H9 (cell line): ENCODE measurements at regions not wholly inside any gene's neighbourhood (a gene's known extent, or its start where the extent isn't known, plus 50 kb on each side); places are given as distances from the start of the nearest gene placed in this dataset.
A peak's percentile ranks its signal among the peaks of the same experiment; 100 is the strongest.

Experiments
- DNase-seq: peaks from one replicate; pipeline ENCODE4 v3.0.0-alpha.2; 2017
- H2AFZ ChIP-seq: one replicate; pipeline ENCODE4 v1.6.1; 2013; ENCODE audit warnings: mild to moderate bottlenecking, low read length, control low read depth, moderate library complexity
- H2AK5ac ChIP-seq: 2 replicates; pipeline ENCODE4 v1.6.1; 2013; ENCODE audit warnings: low read length, control low read depth, mixed read lengths; ENCODE audit not compliant: insufficient read length
- H2BK120ac ChIP-seq: one replicate; pipeline ENCODE4 v1.6.1; 2013; ENCODE audit warnings: low read depth, mild to moderate bottlenecking, low read length, control low read depth, inconsistent platforms; ENCODE audit not compliant: poor library complexity, severe bottlenecking
- H2BK12ac ChIP-seq: 2 replicates; pipeline ENCODE4 v1.6.1; 2013; ENCODE audit warnings: low read length, control low read depth, mixed read lengths, low read depth; ENCODE audit not compliant: insufficient read length
- H2BK15ac ChIP-seq: 2 replicates; pipeline ENCODE4 v1.6.1; 2013; ENCODE audit warnings: low read depth, low read length, control low read depth
- H2BK20ac ChIP-seq: one replicate; pipeline ENCODE4 v1.6.1; 2013; ENCODE audit warnings: low read depth, mild to moderate bottlenecking, low read length, control low read depth, inconsistent platforms; ENCODE audit not compliant: poor library complexity, severe bottlenecking
- H2BK5ac ChIP-seq: 2 replicates; pipeline ENCODE4 v1.6.1; 2013; ENCODE audit warnings: low read length, control low read depth, mixed read lengths; ENCODE audit not compliant: insufficient read length
- H3K14ac ChIP-seq: 2 replicates; pipeline ENCODE4 v1.6.1; 2013; ENCODE audit warnings: low read length, control low read depth; ENCODE audit not compliant: insufficient read depth
- H3K18ac ChIP-seq: 2 replicates; pipeline ENCODE4 v1.6.1; 2013; ENCODE audit warnings: low read depth, mild to moderate bottlenecking, mixed read lengths, low read length, control low read depth; ENCODE audit not compliant: insufficient read length
- H3K23ac ChIP-seq: 2 replicates; pipeline ENCODE4 v1.6.1; 2013; ENCODE audit warnings: low read length, control low read depth, mixed read lengths, low read depth; ENCODE audit not compliant: insufficient read length
- H3K23me2 ChIP-seq: 2 replicates; pipeline ENCODE4 v1.6.1; 2013; ENCODE audit warnings: low read depth, mild to moderate bottlenecking, mixed read lengths, low read length, control low read depth; ENCODE audit not compliant: insufficient read length, poor library complexity, severe bottlenecking
- H3K27ac ChIP-seq: 2 replicates; pipeline ENCODE4 v1.5.1; 2013; ENCODE audit warnings: low read length, control low read depth, mixed read lengths, low read depth; ENCODE audit not compliant: insufficient read length
- H3K27me3 ChIP-seq: 2 replicates; pipeline ENCODE4 v1.6.1; 2013; ENCODE audit warnings: low read length, control low read depth, inconsistent platforms; ENCODE audit not compliant: insufficient read depth
- H3K4ac ChIP-seq: 2 replicates; pipeline ENCODE4 v1.6.1; 2013; ENCODE audit warnings: low read depth, mild to moderate bottlenecking, control low read depth, inconsistent platforms, low read length, moderate library complexity
- H3K4me1 ChIP-seq: 2 replicates; pipeline ENCODE4 v1.6.1; 2013; ENCODE audit warnings: low read length, control low read depth, inconsistent platforms; ENCODE audit not compliant: insufficient read depth
- H3K4me2 ChIP-seq: 2 replicates; pipeline ENCODE4 v1.6.1; 2013; ENCODE audit warnings: low read length, control low read depth, mixed read lengths; ENCODE audit not compliant: insufficient read length, insufficient read depth
- H3K56ac ChIP-seq: 2 replicates; pipeline ENCODE4 v1.6.1; 2013; ENCODE audit warnings: low read depth, mild to moderate bottlenecking, mixed read lengths, low read length, control low read depth; ENCODE audit not compliant: insufficient read length
- H3K79me1 ChIP-seq: 2 replicates; pipeline ENCODE4 v1.6.1; 2013; ENCODE audit warnings: low read depth, mild to moderate bottlenecking, moderate library complexity, low read length, control low read depth, inconsistent platforms; ENCODE audit not compliant: insufficient read depth, poor library complexity, severe bottlenecking
- H3K79me2 ChIP-seq: 2 replicates; pipeline ENCODE4 v1.6.1; 2013; ENCODE audit warnings: low read length, control low read depth, inconsistent platforms; ENCODE audit not compliant: insufficient read depth
- H3K9ac ChIP-seq: 2 replicates; pipeline ENCODE4 v1.6.1; 2013; ENCODE audit warnings: low read length, control low read depth, mixed read lengths; ENCODE audit not compliant: insufficient read length; ENCODE audit errors: extremely low read depth
- H3K9me3 ChIP-seq: one replicate; pipeline ENCODE4 v1.6.1; 2013; ENCODE audit warnings: low read depth, low read length, inconsistent platforms; ENCODE audit not compliant: control insufficient read depth
- H3T11ph ChIP-seq: one replicate; pipeline ENCODE4 v1.6.1; 2013; ENCODE audit warnings: mild to moderate bottlenecking, low read length, control low read depth, inconsistent platforms
- H4K20me1 ChIP-seq: one replicate; pipeline ENCODE4 v1.6.1; 2013; ENCODE audit not compliant: control insufficient read depth, insufficient read length, insufficient read depth
- H4K5ac ChIP-seq: 2 replicates; pipeline ENCODE4 v1.6.1; 2013; ENCODE audit warnings: low read depth, mild to moderate bottlenecking, mixed read lengths, low read length, control low read depth; ENCODE audit not compliant: insufficient read length
- H4K8ac ChIP-seq: replicated peaks from 2 replicates; pipeline ENCODE4 v1.6.1; 2013; ENCODE audit warnings: low read length, control low read depth, mixed read lengths, low read depth; ENCODE audit not compliant: insufficient read length
- H4K91ac ChIP-seq: 2 replicates; pipeline ENCODE4 v1.6.1; 2013; ENCODE audit warnings: low read depth, mild to moderate bottlenecking, moderate library complexity, mixed read lengths, low read length, control low read depth; ENCODE audit not compliant: insufficient read length
- H3K27ac Mint-ChIP-seq, 3 experiments: 2 replicates in 2 of 3; 3 replicates in 1 of 3; pipeline ENCODE4 v1.8.0; 2020 to 2021; ENCODE audit warnings: mixed read lengths in 3 of 3, mild to moderate bottlenecking in 1 of 3, moderate library complexity in 1 of 3
- H3K27me3 Mint-ChIP-seq: 2 replicates; pipeline ENCODE4 v1.8.0; 2021; ENCODE audit warnings: low read depth, mild to moderate bottlenecking, moderate library complexity, mixed read lengths
- H3K36me3 Mint-ChIP-seq, 3 experiments: 2 replicates in 2 of 3; 3 replicates in 1 of 3; pipeline ENCODE4 v1.8.0; 2020 to 2021; ENCODE audit warnings: low read depth in 3 of 3, mixed read lengths in 3 of 3; ENCODE audit not compliant: insufficient read depth in 1 of 3
- H3K4me1 Mint-ChIP-seq, 2 experiments: 2 replicates each; pipeline ENCODE4 v1.8.0; 2020; ENCODE audit warnings: mixed read lengths in 2 of 2
- H3K4me3 Mint-ChIP-seq, 2 experiments: 2 replicates in 1 of 2; 3 replicates in 1 of 2; pipeline ENCODE4 v1.8.0; 2020 to 2021; ENCODE audit warnings: mild to moderate bottlenecking in 2 of 2, mixed read lengths in 2 of 2, moderate library complexity in 1 of 2
- H3K9me3 Mint-ChIP-seq, 2 experiments: 2 replicates in 1 of 2; 3 replicates in 1 of 2; pipeline ENCODE4 v1.8.0; 2020; ENCODE audit warnings: mild to moderate bottlenecking in 2 of 2, mixed read lengths in 2 of 2, moderate library complexity in 1 of 2
- CTCF ChIP-seq: fragments of 200-600 bp; sonication (generic); conservative IDR thresholded peaks from 3 replicates; pipeline ENCODE4 v1.8.0; 2021; ENCODE audit warnings: antibody characterized with exemption, mild to moderate bottlenecking
- WGBS: extraction: QIAGEN DNeasy Blood & Tissue Kit; methylation state at CpG from one replicate; pipeline ENCODE4 v1.1.7; 2013; ENCODE audit warnings: missing lambda C conversion rate, low lambda C conversion rate, mixed read lengths; ENCODE audit not compliant: insufficient read length; ENCODE audit errors: extremely low coverage; 5-methylcytosine and 5-hydroxymethylcytosine counted together

GRCh38 chr3:159229116-159229680 is 427.3 kb downstream of the MFSD1 start:
- Histone ChIP-seq H3T11ph (no peak overlapping the region), H3K56ac (no peak overlapping the region), H3K4ac (no peak overlapping the region), H3K4me1 (no peaks in the 10 kb centered on the region; the same call in 1 of the 2 replicates), H4K91ac (no peak overlapping the region), H3K79me2 (no peaks in the 10 kb centered on the region), H2BK120ac (no peak overlapping the region), H3K4me2 (no peak overlapping the region), H3K18ac (no peak overlapping the region), H4K8ac (no peak overlapping the region), H4K5ac (no peak overlapping the region), H2BK5ac (no peak overlapping the region), H2BK12ac (no peak overlapping the region), H3K9me3 (no peaks in the 10 kb centered on the region), H2AK5ac (no peak overlapping the region), H3K23me2 (no peaks in the 10 kb centered on the region), H3K9ac (no peak overlapping the region), H3K79me1 (no peaks in the 10 kb centered on the region), H2AFZ (no peak overlapping the region), H3K27ac (no peak overlapping the region), H3K27me3 (no peaks in the 10 kb centered on the region), H2BK15ac (no peak overlapping the region), H4K20me1 (no peaks in the 10 kb centered on the region), H3K23ac (no peak overlapping the region), H2BK20ac (no peak overlapping the region), H3K14ac (no peak overlapping the region)
- Mint-ChIP-seq H3K27ac (no peak overlapping the region), H3K36me3 (peaks cover 3 to 8% (median 6%) of the 10 kb centered on the region in 3 experiments; a peak in 5 of 7 replicates), H3K9me3 (peaks cover 7 to 11% of the 10 kb centered on the region in 2 experiments), H3K27me3 (no peaks in the 10 kb centered on the region), H3K4me3 (0 out of 5 replicates have a peak overlapping the region, but pooled peaks of 1 of the 2 experiments have one; percentile 43), H3K4me1 (peaks cover 6 to 7% of the 10 kb centered on the region in 2 experiments)
- no peak for DNase-seq
- no CpG with 5 or more reads among the region's 5 CpGs for WGBS
- no peak for TF ChIP-seq CTCF
